PC-9 (cell line): ENCODE measurements at regions not wholly inside any gene's neighbourhood (a gene's known extent, or its start where the extent isn't known, plus 50 kb on each side); places are given as distances from the start of the nearest gene placed in this dataset.

Experiments used
- BruUV-seq: library from RNA; stranded (reverse); fragments of 400-500 nt; replicated peaks from 2 replicates; lab custom pipeline; 2021; lab: Mats Ljungman, UMichigan
- CTCF ChIA-PET: fragments of 300-600 bp; sonication (Branson Sonifier 250); formaldehyde crosslinking; loops from one replicate; lab custom pipeline; 2022; ENCODE audit warnings: antibody characterized with exemption; lab: Charles Lee
- POLR2A ChIA-PET: fragments of 300-600 bp; sonication (Branson Sonifier 250); formaldehyde crosslinking; loops from one replicate; lab custom pipeline; 2022; ENCODE audit warnings: antibody characterized with exemption; ENCODE audit not compliant: unreplicated experiment; lab: Charles Lee
- DNase-seq, 2 experiments: peaks; one replicate each; pipeline versions ENCODE4 v3.0.0 to v3.0.0-alpha.2; 2015 to 2022; ENCODE audit warnings: mixed read lengths in 1 of 2
- H2AFZ ChIP-seq: fragments of 200-600 bp; sonication (generic); 2 replicates; pipeline ENCODE4 v1.8.1; 2017; ENCODE audit warnings: antibody characterized with exemption
- H3F3A ChIP-seq: fragments of 200-600 bp; sonication (generic); 2 replicates; pipeline ENCODE4 v1.8.1; 2017; ENCODE audit warnings: antibody characterized with exemption, mild to moderate bottlenecking, low read depth; ENCODE audit not compliant: insufficient read depth
- H3K27ac ChIP-seq: fragments of 200-600 bp; sonication (generic); 2 replicates; pipeline ENCODE4 v1.6.1; 2016; ENCODE audit warnings: mixed run types
- H3K27me3 ChIP-seq: fragments of 200-600 bp; sonication (generic); 2 replicates; pipeline ENCODE4 v1.6.1; 2016; ENCODE audit warnings: low read depth, mixed run types; ENCODE audit not compliant: insufficient read depth
- H3K36me3 ChIP-seq: fragments of 200-600 bp; sonication (generic); 2 replicates; pipeline ENCODE4 v1.6.1; 2016; ENCODE audit warnings: low read depth, mixed run types
- H3K4me1 ChIP-seq: fragments of 200-600 bp; sonication (generic); replicated peaks from 2 replicates; pipeline ENCODE4 v1.6.1; 2016; ENCODE audit warnings: mixed run types; ENCODE audit not compliant: insufficient read depth
- H3K4me2 ChIP-seq: fragments of 200-600 bp; sonication (generic); 2 replicates; pipeline ENCODE4 v1.6.1; 2017; ENCODE audit warnings: mixed run types
- H3K4me3 ChIP-seq: fragments of 200-600 bp; sonication (generic); 2 replicates; pipeline ENCODE4 v1.6.1; 2016; ENCODE audit warnings: mixed run types
- H3K79me2 ChIP-seq: fragments of 200-600 bp; sonication (generic); 2 replicates; pipeline ENCODE4 v1.6.1; 2017; ENCODE audit warnings: low read depth, mixed run types
- H3K9me2 ChIP-seq: fragments of 200-600 bp; sonication (generic); 2 replicates; pipeline ENCODE4 v1.8.1; 2017; ENCODE audit warnings: mild to moderate bottlenecking; ENCODE audit not compliant: insufficient read depth
- H3K9me3 ChIP-seq: fragments of 200-600 bp; sonication (generic); 2 replicates; pipeline ENCODE4 v1.8.1; 2016; ENCODE audit warnings: low read depth; ENCODE audit not compliant: insufficient read depth
- H4K20me1 ChIP-seq: fragments of 200-600 bp; sonication (generic); 2 replicates; pipeline ENCODE4 v1.8.1; 2017; ENCODE audit not compliant: insufficient read depth
- CTCF ChIP-seq: fragments of 200-600 bp; sonication (generic); conservative IDR thresholded peaks from 2 replicates; pipeline ENCODE4 v1.6.1; 2017; ENCODE audit warnings: mixed run types, antibody characterized with exemption, mild to moderate bottlenecking, moderate library complexity
- EZH2 ChIP-seq: fragments of 200-600 bp; sonication (generic); IDR thresholded peaks from 2 replicates; pipeline ENCODE4 v1.8.0; 2017; ENCODE audit warnings: antibody characterized with exemption, low read depth
- intact Hi-C: fragments of 100-400 bp; cut with micrococcal nuclease; formaldehyde crosslinking; loops from one replicate; pipeline ENCODE4 v1.10.0; 2022; ENCODE audit not compliant: unreplicated experiment

GRCh38 chr2:81078631-81079030, 774.1 kb upstream of the LRRTM1 start:
- H3K4me1 ChIP-seq, result no peaks in the 10 kb centered on the region
- no peak overlapping the region for H3K4me3 ChIP-seq
- H3K9me2 ChIP-seq, result no peaks in the 10 kb centered on the region
- no peaks in the 10 kb centered on the region for H4K20me1 ChIP-seq
- no peaks in the 10 kb centered on the region for H3K27me3 ChIP-seq
- no peak overlapping the region for H2AFZ ChIP-seq
- no peak for TF ChIP-seq EZH2
- no peak for TF ChIP-seq CTCF
- DNase-seq, result no peak
- intact Hi-C loops, result no loop called here
- no peak overlapping the region for H3K4me2 ChIP-seq
- BruUV-seq, result no TSS peak
- H3K36me3 ChIP-seq, result no peaks in the 10 kb centered on the region
- no peaks in the 10 kb centered on the region for H3K9me3 ChIP-seq
- POLR2A ChIA-PET, result no interaction called here
- H3F3A ChIP-seq, result no peaks in the 10 kb centered on the region
- no peak overlapping the region for H3K27ac ChIP-seq
- CTCF ChIA-PET, result no interaction called here
- H3K79me2 ChIP-seq, result no peaks in the 10 kb centered on the region

- H3K4me2 ChIP-seq, result no peak overlapping the region
- no peaks in the 10 kb centered on the region for H3K36me3 ChIP-seq
- no peak overlapping the region for H2AFZ ChIP-seq
- H3K4me1 ChIP-seq, result no peaks in the 10 kb centered on the region
- TF ChIP-seq EZH2 (no peak), CTCF (no peak)
- no peak for DNase-seq
- ChIA-PET POLR2A (no interaction called here), CTCF (no interaction called here)
- H3K79me2 ChIP-seq, result no peaks in the 10 kb centered on the region
- H3K4me3 ChIP-seq, result no peak overlapping the region
- intact Hi-C loops, result no loop called here
- H3F3A ChIP-seq, result no peaks in the 10 kb centered on the region
- BruUV-seq, result no TSS peak
- no peaks in the 10 kb centered on the region for H3K9me3 ChIP-seq
- H3K9me2 ChIP-seq, result no peaks in the 10 kb centered on the region
- H3K27me3 ChIP-seq, result no peaks in the 10 kb centered on the region
- H4K20me1 ChIP-seq, result no peaks in the 10 kb centered on the region
- H3K27ac ChIP-seq, result no peak overlapping the region
These were observed 773.5 kb upstream of the LRRTM1 start for GRCh38 chr2:81078102-81078501.

GRCh38 chr2:81077396-81077795, 772.8 kb upstream of the LRRTM1 start:
- DNase-seq, result no peak
- BruUV-seq, result no TSS peak
- no peak overlapping the region for H3K4me3 ChIP-seq
- no peaks in the 10 kb centered on the region for H3K79me2 ChIP-seq
- intact Hi-C loops, result no loop called here
- TF ChIP-seq EZH2, result no peak
- no peak for TF ChIP-seq CTCF
- ChIA-PET CTCF (no interaction called here), POLR2A (no interaction called here)
- no peaks in the 10 kb centered on the region for H3F3A ChIP-seq
- no peaks in the 10 kb centered on the region for H3K9me2 ChIP-seq
- no peaks in the 10 kb centered on the region for H3K36me3 ChIP-seq
- no peaks in the 10 kb centered on the region for H4K20me1 ChIP-seq
- no peaks in the 10 kb centered on the region for H3K9me3 ChIP-seq
- no peak overlapping the region for H3K27ac ChIP-seq
- no peaks in the 10 kb centered on the region for H3K27me3 ChIP-seq
- no peak overlapping the region for H2AFZ ChIP-seq
- no peak overlapping the region for H3K4me2 ChIP-seq
- H3K4me1 ChIP-seq, result no peaks in the 10 kb centered on the region
